GM23338 (cell line): ENCODE measurements at regions not wholly inside any gene's neighbourhood (a gene's known extent, or its start where the extent isn't known, plus 50 kb on each side); places are given as distances from the start of the nearest gene placed in this dataset.
"Not testable (repeated sequence)": the region's sequence is repeated elsewhere in the genome, so short reads cannot be mapped to it uniquely, and the experiment has no call there.

Source experiments
- ATAC-seq: fragments of 200-7000 bp; cut with Tn5 transposase; 3 replicates; pipeline ENCODE4 v1.9.1; 2020
- DNase-seq: peaks from one replicate; pipeline ENCODE4 v3.0.0-alpha.2; 2015; ENCODE audit warnings: low spot score
- H2AFZ ChIP-seq: fragments of 200-600 bp; sonication (generic); 2 replicates; pipeline ENCODE4 v1.8.0; 2016; ENCODE audit warnings: antibody characterized with exemption, mild to moderate bottlenecking, moderate library complexity
- H3F3A ChIP-seq: fragments of 200-600 bp; sonication (generic); replicated peaks from 2 replicates; pipeline ENCODE4 v1.8.0; 2017; ENCODE audit warnings: antibody characterized with exemption, mixed run types, low read depth
- H3K27ac ChIP-seq: fragments of 200-600 bp; sonication (generic); 2 replicates; pipeline ENCODE4 v1.6.1; 2016; ENCODE audit warnings: low read depth
- H3K27me3 ChIP-seq: fragments of 200-600 bp; sonication (generic); 2 replicates; pipeline ENCODE4 v1.8.0; 2016; ENCODE audit warnings: mild to moderate bottlenecking, mixed run types, moderate library complexity; ENCODE audit not compliant: insufficient read depth
- H3K36me3 ChIP-seq: fragments of 200-600 bp; sonication (generic); 2 replicates; pipeline ENCODE4 v1.8.0; 2016; ENCODE audit warnings: mild to moderate bottlenecking; ENCODE audit not compliant: insufficient read depth
- H3K4me1 ChIP-seq: fragments of 200-600 bp; sonication (generic); 2 replicates; pipeline ENCODE4 v1.8.0; 2016; ENCODE audit warnings: mild to moderate bottlenecking, moderate library complexity; ENCODE audit not compliant: insufficient read depth
- H3K4me2 ChIP-seq: fragments of 200-600 bp; sonication (generic); 2 replicates; pipeline ENCODE4 v1.7.1; 2017; ENCODE audit warnings: mixed run types
- H3K4me3 ChIP-seq: fragments of 200-600 bp; sonication (generic); 2 replicates; pipeline ENCODE4 v1.6.1; 2016; ENCODE audit warnings: mixed run types
- H3K79me2 ChIP-seq: fragments of 200-600 bp; sonication (generic); replicated peaks from 2 replicates; pipeline ENCODE4 v1.8.0; 2017; ENCODE audit warnings: mild to moderate bottlenecking; ENCODE audit not compliant: insufficient read depth
- H3K9me2 ChIP-seq: fragments of 200-600 bp; sonication (generic); 2 replicates; pipeline ENCODE4 v1.8.0; 2017; ENCODE audit not compliant: insufficient read depth
- H4K20me1 ChIP-seq: fragments of 200-600 bp; sonication (generic); replicated peaks from 2 replicates; pipeline ENCODE4 v1.8.0; 2017; ENCODE audit warnings: mild to moderate bottlenecking; ENCODE audit not compliant: insufficient read depth
- H3K27ac Mint-ChIP-seq: 2 replicates; pipeline ENCODE4 v1.8.0; 2020; ENCODE audit warnings: inconsistent platforms, mild to moderate bottlenecking, moderate library complexity, mixed read lengths
- H3K27me3 Mint-ChIP-seq: 3 replicates; pipeline ENCODE4 v1.8.0; 2022; ENCODE audit warnings: low read depth, mild to moderate bottlenecking, moderate library complexity, mixed read lengths, inconsistent platforms; ENCODE audit not compliant: insufficient read depth, poor library complexity
- H3K36me3 Mint-ChIP-seq: 3 replicates; pipeline ENCODE4 v1.8.0; 2021; ENCODE audit warnings: low read depth, mild to moderate bottlenecking, inconsistent platforms, moderate library complexity, mixed read lengths
- H3K4me1 Mint-ChIP-seq: 3 replicates; pipeline ENCODE4 v1.8.0; 2020; ENCODE audit warnings: mild to moderate bottlenecking, inconsistent platforms, mixed read lengths
- H3K4me3 Mint-ChIP-seq: 3 replicates; pipeline ENCODE4 v1.8.0; 2021; ENCODE audit warnings: moderate library complexity, mild to moderate bottlenecking, inconsistent platforms, mixed read lengths
- H3K9me3 Mint-ChIP-seq: 3 replicates; pipeline ENCODE4 v1.8.0; 2020; ENCODE audit warnings: moderate library complexity, mild to moderate bottlenecking, inconsistent platforms, mixed read lengths
- CREB1 ChIP-seq: fragments of 250-450 bp; sonication (Bioruptor Pico); IDR thresholded peaks from 2 replicates; pipeline ENCODE4 v1.5.0; 2020; ENCODE audit warnings: low read depth, mild to moderate bottlenecking, moderate library complexity
- STAT1 ChIP-seq: IDR thresholded peaks from one replicate; pipeline ENCODE4 v1.6.1; 2016; ENCODE audit warnings: antibody characterized with exemption; ENCODE audit not compliant: unreplicated experiment
- ZNF114 ChIP-seq: fragments of 250-450 bp; sonication (Bioruptor Pico); IDR thresholded peaks from 2 replicates; pipeline ENCODE4 v1.5.0; 2020; ENCODE audit warnings: mild to moderate bottlenecking, moderate library complexity
- TF ChIP-seq, protein P1 (sequence below), 2 experiments: fragments of 200-600 bp in 1 of 2; sonication (generic) in 1 of 2; conservative IDR thresholded peaks; 2 replicates each; pipeline versions ENCODE4 v1.5.1 to v1.6.1; 2016 to 2017; ENCODE audit warnings: antibody characterized with exemption in 2 of 2, low read depth in 2 of 2, mild to moderate bottlenecking in 2 of 2, moderate library complexity in 1 of 2
- TF ChIP-seq, protein P2 (sequence below): IDR thresholded peaks from 2 replicates; pipeline ENCODE4 v1.6.1; 2016; ENCODE audit warnings: antibody characterized with exemption

DNA sequence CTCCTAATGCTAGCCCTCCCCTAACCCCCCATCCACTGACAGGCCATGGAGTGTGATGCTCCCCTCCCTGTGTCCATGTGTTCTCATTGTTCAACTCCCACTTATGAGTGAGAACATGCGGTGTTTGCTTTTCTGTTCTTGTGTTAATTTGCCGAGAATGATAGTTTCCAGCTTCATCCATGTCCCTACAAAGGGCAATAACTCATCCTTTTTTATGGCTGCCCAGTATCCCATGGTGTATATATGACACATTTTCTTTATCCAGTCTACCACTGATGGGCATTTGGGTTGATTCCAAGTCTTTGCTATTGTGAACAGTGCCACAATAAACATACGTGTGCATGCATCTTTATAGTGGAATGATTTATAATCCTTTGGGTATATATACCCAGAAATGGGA is 779.0 kb downstream of the PCDH7 start:
- not testable (repeated sequence) for H3K27ac Mint-ChIP-seq, H3K4me3 Mint-ChIP-seq, H3K4me1 ChIP-seq, H2AFZ ChIP-seq, H3K27me3 Mint-ChIP-seq, H3K27me3 ChIP-seq, H3K79me2 ChIP-seq, ATAC-seq, H3K36me3 ChIP-seq, H3K36me3 Mint-ChIP-seq, H3K27ac ChIP-seq, H3F3A ChIP-seq, H3K9me2 ChIP-seq, H3K9me3 Mint-ChIP-seq, DNase-seq, H3K4me1 Mint-ChIP-seq, H4K20me1 ChIP-seq, H3K4me3 ChIP-seq, H3K4me2 ChIP-seq

GRCh38 chr4:31516520-31516919 is 796.4 kb downstream of the PCDH7 start:
- H3K4me3 Mint-ChIP-seq: no peak overlapping the region
- no peaks in the 10 kb centered on the region for H3K27me3 ChIP-seq
- H2AFZ ChIP-seq: no peak overlapping the region
- ATAC-seq (no peak), DNase-seq (no peak)
- no peaks in the 10 kb centered on the region for H3K9me2 ChIP-seq
- H3K4me1 ChIP-seq: no peaks in the 10 kb centered on the region
- H3K9me3 Mint-ChIP-seq: no peaks in the 10 kb centered on the region
- H3K4me1 Mint-ChIP-seq: no peaks in the 10 kb centered on the region
- H3K27ac ChIP-seq: no peak overlapping the region
- H3K4me3 ChIP-seq: no peak overlapping the region
- H3K36me3 Mint-ChIP-seq: no peaks in the 10 kb centered on the region
- no peak overlapping the region for H3K27ac Mint-ChIP-seq
- H3F3A ChIP-seq: no peaks in the 10 kb centered on the region
- H4K20me1 ChIP-seq: no peaks in the 10 kb centered on the region
- no peaks in the 10 kb centered on the region for H3K79me2 ChIP-seq
- H3K27me3 Mint-ChIP-seq: peaks cover 2% of the 10 kb centered on the region
- TF ChIP-seq, protein P1, sequence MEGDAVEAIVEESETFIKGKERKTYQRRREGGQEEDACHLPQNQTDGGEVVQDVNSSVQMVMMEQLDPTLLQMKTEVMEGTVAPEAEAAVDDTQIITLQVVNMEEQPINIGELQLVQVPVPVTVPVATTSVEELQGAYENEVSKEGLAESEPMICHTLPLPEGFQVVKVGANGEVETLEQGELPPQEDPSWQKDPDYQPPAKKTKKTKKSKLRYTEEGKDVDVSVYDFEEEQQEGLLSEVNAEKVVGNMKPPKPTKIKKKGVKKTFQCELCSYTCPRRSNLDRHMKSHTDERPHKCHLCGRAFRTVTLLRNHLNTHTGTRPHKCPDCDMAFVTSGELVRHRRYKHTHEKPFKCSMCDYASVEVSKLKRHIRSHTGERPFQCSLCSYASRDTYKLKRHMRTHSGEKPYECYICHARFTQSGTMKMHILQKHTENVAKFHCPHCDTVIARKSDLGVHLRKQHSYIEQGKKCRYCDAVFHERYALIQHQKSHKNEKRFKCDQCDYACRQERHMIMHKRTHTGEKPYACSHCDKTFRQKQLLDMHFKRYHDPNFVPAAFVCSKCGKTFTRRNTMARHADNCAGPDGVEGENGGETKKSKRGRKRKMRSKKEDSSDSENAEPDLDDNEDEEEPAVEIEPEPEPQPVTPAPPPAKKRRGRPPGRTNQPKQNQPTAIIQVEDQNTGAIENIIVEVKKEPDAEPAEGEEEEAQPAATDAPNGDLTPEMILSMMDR (conservative IDR thresholded peaks at IDR 0.05; ENCODE audit: low read depth in 2 of 2): 0 out of 4 replicates have a peak, but pooled peaks of 1 of the 2 experiments have one; percentile 2
- TF ChIP-seq CREB1 (CRISPR knock-in tag): no peak
- H3K4me2 ChIP-seq: no peak overlapping the region
- no peaks in the 10 kb centered on the region for H3K36me3 ChIP-seq

GRCh38 chr4:31518796-31519250 is 798.7 kb downstream of the PCDH7 start:
- H3K27me3 Mint-ChIP-seq: peaks cover 2% of the 10 kb centered on the region
- H3K36me3 ChIP-seq: no peaks in the 10 kb centered on the region

More at GRCh38 chr4:31518796-31519250, 798.7 kb downstream of the PCDH7 start:
- Mint-ChIP-seq H3K36me3 (no peaks in the 10 kb centered on the region), H3K4me1 (no peaks in the 10 kb centered on the region), H3K27ac (no peak overlapping the region), H3K9me3 (peaks cover 4% of the 10 kb centered on the region; the same call in 2 of the 3 replicates), H3K4me3 (no peak overlapping the region)
- DNase-seq (no peak), ATAC-seq (no peak)
- no peak overlapping the region for H3K4me3 ChIP-seq
- TF ChIP-seq, protein P2, sequence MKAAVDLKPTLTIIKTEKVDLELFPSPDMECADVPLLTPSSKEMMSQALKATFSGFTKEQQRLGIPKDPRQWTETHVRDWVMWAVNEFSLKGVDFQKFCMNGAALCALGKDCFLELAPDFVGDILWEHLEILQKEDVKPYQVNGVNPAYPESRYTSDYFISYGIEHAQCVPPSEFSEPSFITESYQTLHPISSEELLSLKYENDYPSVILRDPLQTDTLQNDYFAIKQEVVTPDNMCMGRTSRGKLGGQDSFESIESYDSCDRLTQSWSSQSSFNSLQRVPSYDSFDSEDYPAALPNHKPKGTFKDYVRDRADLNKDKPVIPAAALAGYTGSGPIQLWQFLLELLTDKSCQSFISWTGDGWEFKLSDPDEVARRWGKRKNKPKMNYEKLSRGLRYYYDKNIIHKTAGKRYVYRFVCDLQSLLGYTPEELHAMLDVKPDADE: no peak
- TF ChIP-seq STAT1: no peak
- TF ChIP-seq CREB1 (CRISPR knock-in tag): no peak
- TF ChIP-seq ZNF114 (CRISPR knock-in tag): no peak
- no peak overlapping the region for H3K4me2 ChIP-seq
- H3K9me2 ChIP-seq: no peaks in the 10 kb centered on the region
- no peaks in the 10 kb centered on the region for H4K20me1 ChIP-seq
- H2AFZ ChIP-seq: no peak overlapping the region
- no peaks in the 10 kb centered on the region for H3K4me1 ChIP-seq
- no peaks in the 10 kb centered on the region for H3F3A ChIP-seq
- no peaks in the 10 kb centered on the region for H3K79me2 ChIP-seq
- no peak overlapping the region for H3K27ac ChIP-seq
- no peaks in the 10 kb centered on the region for H3K27me3 ChIP-seq
